LNCaP clone FGC (cell line): ENCODE measurements at regions not wholly inside any gene's neighbourhood (a gene's known extent, or its start where the extent isn't known, plus 50 kb on each side); places are given as distances from the start of the nearest gene placed in this dataset.
A peak's percentile ranks its signal among the peaks of the same experiment; 100 is the strongest.

Experiments used
- DNase-seq: peaks from one replicate; pipeline ENCODE4 v3.0.0-alpha.2; 2011; ENCODE audit warnings: low read depth
- H3K4me3 ChIP-seq: 2 replicates; pipeline ENCODE4 v1.5.1; 2011; ENCODE audit warnings: mild to moderate bottlenecking, low read depth, low read length, control low read depth
- TF ChIP-seq, protein P1 (sequence below): IDR thresholded peaks from 2 replicates; pipeline ENCODE4 v1.5.1; 2012; ENCODE audit warnings: mild to moderate bottlenecking; ENCODE audit not compliant: control insufficient read depth, insufficient read depth; ENCODE audit errors: extremely low read depth

DNA sequence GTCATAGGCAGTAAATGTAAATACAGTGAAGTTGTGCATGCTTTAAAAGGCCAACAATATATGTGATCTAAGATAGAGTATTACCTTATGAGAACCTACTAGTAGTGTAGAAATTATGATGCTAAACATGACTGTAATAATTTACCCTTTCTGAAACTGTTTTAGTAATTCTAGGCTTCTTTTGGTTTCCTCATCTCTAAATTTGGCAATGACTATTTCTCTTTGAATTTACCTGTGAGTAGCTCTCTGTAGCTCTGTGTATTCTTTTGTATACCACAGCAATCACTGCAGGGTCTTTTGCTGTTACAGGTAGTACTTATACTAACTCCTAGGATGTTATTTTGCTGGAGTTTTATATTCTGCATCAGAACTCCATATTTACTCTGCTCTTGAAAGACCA is 169.6 kb downstream of the KDM5D start:
- TF ChIP-seq, protein P1, sequence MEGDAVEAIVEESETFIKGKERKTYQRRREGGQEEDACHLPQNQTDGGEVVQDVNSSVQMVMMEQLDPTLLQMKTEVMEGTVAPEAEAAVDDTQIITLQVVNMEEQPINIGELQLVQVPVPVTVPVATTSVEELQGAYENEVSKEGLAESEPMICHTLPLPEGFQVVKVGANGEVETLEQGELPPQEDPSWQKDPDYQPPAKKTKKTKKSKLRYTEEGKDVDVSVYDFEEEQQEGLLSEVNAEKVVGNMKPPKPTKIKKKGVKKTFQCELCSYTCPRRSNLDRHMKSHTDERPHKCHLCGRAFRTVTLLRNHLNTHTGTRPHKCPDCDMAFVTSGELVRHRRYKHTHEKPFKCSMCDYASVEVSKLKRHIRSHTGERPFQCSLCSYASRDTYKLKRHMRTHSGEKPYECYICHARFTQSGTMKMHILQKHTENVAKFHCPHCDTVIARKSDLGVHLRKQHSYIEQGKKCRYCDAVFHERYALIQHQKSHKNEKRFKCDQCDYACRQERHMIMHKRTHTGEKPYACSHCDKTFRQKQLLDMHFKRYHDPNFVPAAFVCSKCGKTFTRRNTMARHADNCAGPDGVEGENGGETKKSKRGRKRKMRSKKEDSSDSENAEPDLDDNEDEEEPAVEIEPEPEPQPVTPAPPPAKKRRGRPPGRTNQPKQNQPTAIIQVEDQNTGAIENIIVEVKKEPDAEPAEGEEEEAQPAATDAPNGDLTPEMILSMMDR = no peak
- no peak for DNase-seq
- H3K4me3 ChIP-seq = no peak overlapping the region

DNA sequence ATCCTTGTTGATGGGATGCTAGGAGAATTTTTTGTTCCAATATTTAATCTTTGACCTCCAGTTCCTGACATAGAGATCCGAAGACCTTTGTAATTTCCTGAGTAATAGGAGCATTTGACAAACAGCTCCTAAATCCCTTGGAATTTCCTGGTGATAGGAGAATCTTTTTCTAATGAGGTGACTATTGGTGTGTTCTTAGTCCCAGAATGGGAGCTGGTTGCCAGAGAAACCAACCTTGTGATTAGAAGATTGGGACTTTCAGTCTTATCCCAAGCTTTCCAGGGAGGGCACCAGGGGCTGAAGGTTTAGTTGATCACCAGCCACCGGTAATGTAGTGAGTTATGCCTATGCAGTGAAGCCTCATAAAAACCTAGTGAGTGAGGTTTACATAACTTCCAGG is 170.9 kb downstream of the KDM5D start:
- TF ChIP-seq, protein P1 = no peak
- DNase-seq = no peak
- H3K4me3 ChIP-seq = no peak overlapping the region

- DNase-seq = no peak
- TF ChIP-seq, protein P1 = no peak
- H3K4me3 ChIP-seq = no peak overlapping the region
Observed at GRCh38 chrY:19570999-19571398, 173.5 kb downstream of the KDM5D start.

DNA sequence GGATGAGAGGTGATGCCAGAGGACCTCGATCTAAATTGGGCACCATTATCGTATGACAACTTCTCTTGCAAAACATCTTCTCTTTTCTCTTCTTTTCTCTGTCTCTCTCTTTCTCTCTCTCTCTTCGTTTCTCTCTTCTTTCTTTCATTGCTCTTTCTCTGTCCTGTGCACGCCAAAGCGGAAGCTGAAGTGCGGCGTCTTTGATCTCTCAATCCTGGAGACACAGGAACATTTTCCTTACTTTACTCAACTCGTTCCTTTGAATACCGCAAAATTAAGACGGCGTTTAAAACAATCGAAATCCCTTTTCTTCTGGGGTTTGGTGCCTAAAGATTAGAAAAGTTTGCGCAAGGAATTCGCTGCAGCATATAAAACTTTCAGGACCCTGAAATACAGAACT is 176.6 kb downstream of the KDM5D start:
- no peak for DNase-seq
- H3K4me3 ChIP-seq = peak overlapping the region; percentile 77
- TF ChIP-seq, protein P1 = no peak

- TF ChIP-seq, protein P1 = no peak
- peak overlapping the region; percentile 77 for H3K4me3 ChIP-seq
- peak; percentile 94 for DNase-seq
Observed at GRCh38 chrY:19567051-19567921, 177.2 kb downstream of the KDM5D start.

DNA sequence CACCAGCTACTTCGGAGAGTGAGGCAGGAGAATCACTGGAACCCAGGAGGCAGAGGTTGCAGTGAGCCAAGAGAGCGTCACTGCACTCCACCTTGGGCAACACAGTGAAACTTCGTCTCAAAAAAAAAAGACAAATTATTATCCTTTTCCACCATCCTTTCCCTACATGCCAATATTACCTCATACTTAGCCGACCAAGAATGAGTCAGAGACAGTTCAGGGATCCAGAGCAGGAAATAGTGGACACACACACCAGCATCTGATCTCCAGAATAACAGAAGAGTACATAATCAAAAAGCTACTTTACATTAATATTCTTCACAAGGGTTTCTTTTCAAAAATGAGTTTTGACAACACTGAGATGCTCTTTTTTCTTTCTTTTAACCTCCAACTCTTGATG is 185.4 kb downstream of the KDM5D start:
- H3K4me3 ChIP-seq = no peak overlapping the region
- DNase-seq = no peak
- TF ChIP-seq, protein P1 = no peak

GRCh38 chrY:19549671-19550466 is 194.7 kb downstream of the KDM5D start:
- TF ChIP-seq, protein P1 = no peak
- no peak overlapping the region for H3K4me3 ChIP-seq
- DNase-seq = no peak
